HCT116 (cell line): ENCODE measurements at regions not wholly inside any gene's neighbourhood (a gene's known extent, or its start where the extent isn't known, plus 50 kb on each side); places are given as distances from the start of the nearest gene placed in this dataset.

Experiments
- ATAC-seq: fragments of 200-7000 bp; cut with Tn5 transposase; 2 replicates; pipeline ENCODE4 v1.9.1; 2020; ENCODE audit warnings: mild to moderate bottlenecking, moderate library complexity
- BruUV-seq: library from RNA; stranded (reverse); fragments of 400-500 nt; replicated peaks from 2 replicates; lab custom pipeline; 2021; lab: Mats Ljungman, UMichigan
- CTCF ChIA-PET: fragments of 300-600 bp; sonication (Branson Sonifier 250); formaldehyde crosslinking; loops from one replicate; lab custom pipeline; 2021; ENCODE audit warnings: antibody characterized with exemption; lab: Charles Lee
- POLR2A ChIA-PET: fragments of 300-600, 350-600 bp; sonication (Branson Sonifier 250); formaldehyde crosslinking; loops from one replicate; lab custom pipeline; 2021; ENCODE audit warnings: antibody characterized with exemption; lab: Charles Lee
- RAD21 ChIA-PET, 2 experiments: fragments of 300-600 bp; sonication (Branson Sonifier 250); formaldehyde crosslinking; loops; one replicate each; lab custom pipeline; 2023; ENCODE audit warnings: low total read pairs in 2 of 2; ENCODE audit not compliant: uncharacterized antibody in 2 of 2, unreplicated experiment in 2 of 2, low non-redundant PET in 1 of 2; lab: Charles Lee
- DNase-seq: peaks from one replicate; pipeline ENCODE4 v3.0.0-alpha.2; 2010; ENCODE audit warnings: low read depth, low spot score
- H2AFZ ChIP-seq: fragments of 200-600 bp; shearing (Covaris generic), sonication (generic); 2 replicates; pipeline ENCODE4 v1.6.1; 2017; ENCODE audit warnings: low read depth, mixed run types, mixed read lengths, antibody characterized with exemption, low read length; ENCODE audit not compliant: poor library complexity, severe bottlenecking
- H3K27ac ChIP-seq: 2 replicates; pipeline ENCODE4 v1.5.1; 2012; ENCODE audit warnings: low read depth, low read length
- H3K27me3 ChIP-seq: fragments of 200-600 bp; sonication (generic); 2 replicates; pipeline ENCODE4 v1.6.1; 2016; ENCODE audit warnings: mixed run types, low read length, mixed read lengths; ENCODE audit not compliant: insufficient read depth
- H3K36me3 ChIP-seq, 2 experiments: fragments of 200-500 bp in 1 of 2; fragments of 200-600 bp in 1 of 2; sonication (Bioruptor generic) in 1 of 2; sonication (generic) in 1 of 2; 2 replicates each; pipeline versions ENCODE4 v1.5.1 to v1.6.1; 2014 to 2016; ENCODE audit warnings: low read length in 2 of 2, inconsistent platforms in 1 of 2, mixed read lengths in 1 of 2, mixed run types in 1 of 2; ENCODE audit not compliant: insufficient read depth in 2 of 2, control insufficient read depth in 1 of 2
- H3K4me1 ChIP-seq, 2 experiments: fragments of 200-600 bp in 1 of 2; sonication (generic) in 1 of 2; 2 replicates each; pipeline versions ENCODE4 v1.5.1 to v1.6.1; 2012 to 2017; ENCODE audit warnings: low read length in 2 of 2, inconsistent platforms in 1 of 2, mild to moderate bottlenecking in 1 of 2, mixed read lengths in 1 of 2, mixed run types in 1 of 2, moderate library complexity in 1 of 2; ENCODE audit not compliant: insufficient read depth in 2 of 2, control insufficient read depth in 1 of 2
- H3K4me2 ChIP-seq: fragments of 200-600 bp; sonication (generic); 2 replicates; pipeline ENCODE4 v1.6.1; 2017; ENCODE audit warnings: mixed run types, low read length, mixed read lengths
- H3K4me3 ChIP-seq, 2 experiments: fragments of 200-600 bp in 1 of 2; sonication (generic) in 1 of 2; replicated peaks in 1 of 2; 2 replicates each; pipeline ENCODE4 v1.5.1; 2011 to 2016; ENCODE audit warnings: low read length in 2 of 2, control low read depth in 1 of 2, low read depth in 1 of 2, mild to moderate bottlenecking in 1 of 2, mixed read lengths in 1 of 2, mixed run types in 1 of 2
- H3K79me2 ChIP-seq: fragments of 200-600 bp; sonication (generic); 2 replicates; pipeline ENCODE4 v1.6.1; 2017; ENCODE audit warnings: mild to moderate bottlenecking, mixed run types, low read length, moderate library complexity, mixed read lengths; ENCODE audit not compliant: insufficient read depth
- H3K9ac ChIP-seq: fragments of 200-600 bp; sonication (generic); 2 replicates; pipeline ENCODE4 v1.6.1; 2016; ENCODE audit warnings: low read length, mixed read lengths
- H3K9me2 ChIP-seq: fragments of 200-600 bp; sonication (generic), shearing (Covaris generic); 2 replicates; pipeline ENCODE4 v1.6.1; 2017; ENCODE audit warnings: mixed run types, mild to moderate bottlenecking, moderate library complexity; ENCODE audit not compliant: insufficient read depth
- H3K9me3 ChIP-seq, 2 experiments: fragments of 200-500 bp in 1 of 2; fragments of 200-600 bp in 1 of 2; sonication (Bioruptor generic) in 1 of 2; sonication (generic) in 1 of 2; 2 replicates each; pipeline ENCODE4 v1.6.1; 2014 to 2017; ENCODE audit warnings: low read length in 2 of 2, mixed read lengths in 2 of 2, inconsistent platforms in 1 of 2, low read depth in 1 of 2, mild to moderate bottlenecking in 1 of 2, mixed run types in 1 of 2, moderate library complexity in 1 of 2; ENCODE audit not compliant: control insufficient read depth in 1 of 2, insufficient read depth in 1 of 2
- H4K20me1 ChIP-seq: fragments of 200-600 bp; sonication (generic), shearing (Covaris generic); 2 replicates; pipeline ENCODE4 v1.6.1; 2017; ENCODE audit warnings: mixed run types, mild to moderate bottlenecking, moderate library complexity; ENCODE audit not compliant: insufficient read depth
- CBX3 ChIP-seq: IDR thresholded peaks from 2 replicates; pipeline ENCODE4 v1.6.1; 2012; ENCODE audit warnings: low read depth
- CEBPB ChIP-seq: IDR thresholded peaks from 2 replicates; pipeline ENCODE4 v1.6.1; 2012; ENCODE audit warnings: low read depth
- CTCF ChIP-seq, 3 experiments: fragments of 200-600 bp in 1 of 3; sonication (generic) in 1 of 3; IDR thresholded peaks in 2 of 3; conservative IDR thresholded peaks in 1 of 3; 2 replicates each; pipeline ENCODE4 v1.5.1; 2012 to 2017; ENCODE audit warnings: low read depth in 2 of 3, low read length in 2 of 3, antibody characterized with exemption in 1 of 3, borderline replicate concordance in 1 of 3, control low read depth in 1 of 3, mild to moderate bottlenecking in 1 of 3, mixed read lengths in 1 of 3, mixed run types in 1 of 3, moderate library complexity in 1 of 3; ENCODE audit not compliant: insufficient read depth in 1 of 3
- EGR1 ChIP-seq: IDR thresholded peaks from 2 replicates; pipeline ENCODE4 v1.6.1; 2012; ENCODE audit warnings: low read depth
- EZH2 ChIP-seq: fragments of 200-600 bp; sonication (generic); IDR thresholded peaks from 2 replicates; pipeline ENCODE4 v1.6.1; 2017; ENCODE audit warnings: antibody characterized with exemption, mixed run types
- JUND ChIP-seq: IDR thresholded peaks from 2 replicates; pipeline ENCODE4 v1.6.1; 2012
- MAX ChIP-seq: IDR thresholded peaks from 2 replicates; pipeline ENCODE4 v1.6.1; 2012
- ZBTB33 ChIP-seq: IDR thresholded peaks from 2 replicates; pipeline ENCODE4 v1.6.1; 2011; ENCODE audit warnings: mild to moderate bottlenecking, low read length, moderate library complexity; ENCODE audit not compliant: insufficient replicate concordance; ENCODE audit errors: extremely low read depth
- ZFX ChIP-seq: fragments of 450-650 bp; IDR thresholded peaks from 2 replicates; pipeline ENCODE4 v1.6.1; 2017
- ZNF274 ChIP-seq: fragments of 200-500 bp; sonication (Bioruptor generic); IDR thresholded peaks from 2 replicates; pipeline ENCODE4 v1.6.1; 2014; ENCODE audit warnings: mild to moderate bottlenecking, low read depth, low read length, inconsistent platforms
- intact Hi-C: fragments of 100-400 bp; cut with micrococcal nuclease; formaldehyde crosslinking; loops from 2 replicates; pipeline ENCODE4 v1.10.0; 2022

GRCh38 chr7:81308643-81309322 lies 389.9 kb upstream of the SEMA3C start:
- no peak for ATAC-seq
- BruUV-seq, result no TSS peak
- Histone ChIP-seq H3K9me3 (no peaks in the 10 kb centered on the region), H3K79me2 (no peaks in the 10 kb centered on the region), H3K36me3 (no peaks in the 10 kb centered on the region), H3K4me3 (no peak overlapping the region), H2AFZ (no peak overlapping the region), H3K27me3 (no peaks in the 10 kb centered on the region), H3K9ac (no peak overlapping the region), H3K9me2 (no peaks in the 10 kb centered on the region), H4K20me1 (no peaks in the 10 kb centered on the region), H3K4me1 (no peaks in the 10 kb centered on the region), H3K27ac (no peak overlapping the region), H3K4me2 (no peak overlapping the region)
- ChIA-PET POLR2A (no interaction called here), RAD21 (no interaction called here), CTCF (no interaction called here)
- TF ChIP-seq CBX3, result no peak
- TF ChIP-seq CEBPB, result no peak
- no peak for TF ChIP-seq ZNF274
- no peak for TF ChIP-seq ZFX
- TF ChIP-seq EGR1, result no peak
- TF ChIP-seq MAX, result no peak
- TF ChIP-seq ZBTB33, result no peak
- TF ChIP-seq CTCF (IDR thresholded peaks at IDR 0.05 in 2 of 3, conservative IDR thresholded peaks at IDR 0.05 in 1 of 3; ENCODE audit: borderline replicate concordance in 1 of 3, insufficient read depth in 1 of 3, low read depth in 2 of 3, low read length in 2 of 3), result no peak
- no peak for TF ChIP-seq JUND
- no peak for TF ChIP-seq EZH2
- intact Hi-C loops, result no loop called here
- DNase-seq, result no peak
